HG03196 (cell line): ENCODE measurements at regions not wholly inside any gene's neighbourhood (a gene's known extent, or its start where the extent isn't known, plus 50 kb on each side); places are given as distances from the start of the nearest gene placed in this dataset.

ENCODE experiments used
- ATAC-seq: cut with Tn5 transposase; IDR thresholded peaks from one replicate; pipeline ENCODE4 v1.9.1; 2021; ENCODE audit not compliant: unreplicated experiment

GRCh38 chr2:151157000-151157735 is 104.5 kb downstream of the RBM43 start:
- no peak for ATAC-seq

GRCh38 chr2:151156431-151156830 is 105.2 kb downstream of the RBM43 start:
- no peak for ATAC-seq

GRCh38 chr2:151153601-151154000 is 108.1 kb downstream of the RBM43 start:
- no peak for ATAC-seq

GRCh38 chr2:151150331-151151320 is 111.0 kb downstream of the RBM43 start:
- no peak for ATAC-seq

- ATAC-seq = no peak
Measured at GRCh38 chr2:151138507-151138906, 123.2 kb downstream of the RBM43 start.

GRCh38 chr2:151137526-151137925 is 124.1 kb downstream of the RBM43 start:
- no peak for ATAC-seq

GRCh38 chr2:151120011-151120410 is 141.7 kb downstream of the RBM43 start:
- ATAC-seq = no peak

GRCh38 chr2:151119374-151119773 is 142.3 kb downstream of the RBM43 start:
- ATAC-seq = no peak

GRCh38 chr2:151118269-151118668 is 143.4 kb downstream of the RBM43 start:
- ATAC-seq = no peak

- ATAC-seq = no peak
Measured at GRCh38 chr2:151114874-151115273, 146.8 kb downstream of the RBM43 start.

GRCh38 chr2:151113318-151113717 is 148.3 kb downstream of the RBM43 start:
- ATAC-seq = no peak

GRCh38 chr2:151111599-151112278 is 149.9 kb downstream of the RBM43 start:
- no peak for ATAC-seq

GRCh38 chr2:151106805-151107506 is 154.7 kb downstream of the RBM43 start:
- ATAC-seq = no peak

GRCh38 chr2:151103551-151103950 is 158.1 kb downstream of the RBM43 start:
- ATAC-seq = no peak

- no peak for ATAC-seq
Measured at GRCh38 chr2:151102226-151102625, 159.4 kb downstream of the RBM43 start.

- ATAC-seq = no peak
Measured at GRCh38 chr2:151098841-151099240, 162.8 kb downstream of the RBM43 start.

- no peak for ATAC-seq
Measured at GRCh38 chr2:151097895-151098294, 163.8 kb downstream of the RBM43 start.

- no peak for ATAC-seq
Measured at GRCh38 chr2:151097128-151097527, 164.5 kb downstream of the RBM43 start.

- ATAC-seq = no peak
Measured at GRCh38 chr2:151096235-151096634, 165.4 kb downstream of the RBM43 start.

- no peak for ATAC-seq
Measured at GRCh38 chr2:151095463-151095862, 166.2 kb downstream of the RBM43 start.

- ATAC-seq = no peak
Measured at GRCh38 chr2:151091583-151091982, 170.1 kb downstream of the RBM43 start.
